ENCODE measurements at regions not wholly inside any gene's neighbourhood (a gene's known extent, or its start where the extent isn't known, plus 50 kb on each side); places are given as distances from the start of the nearest gene placed in this dataset.

- no peak for TF ChIP-seq CTCF (IDR thresholded peaks at IDR 0.05; ENCODE audit: insufficient read depth, low read depth, low read length, missing control alignments)
- no peak for DNase-seq (ENCODE audit: low read depth)
- no peak overlapping the region for H3K4me3 ChIP-seq (ENCODE audit: low read depth, low read length)
These were observed 309.8 kb upstream of the NCAM1 start for GRCh38 chr11:112651386-112651785.

GRCh38 chr11:112652786-112653390 lies 308.3 kb upstream of the NCAM1 start:
- TF ChIP-seq CTCF (IDR thresholded peaks at IDR 0.05; ENCODE audit: insufficient read depth, low read depth, low read length, missing control alignments): no peak
- DNase-seq (ENCODE audit: low read depth): no peak

GRCh38 chr11:112655371-112655770 lies 305.8 kb upstream of the NCAM1 start:
- no peak for TF ChIP-seq CTCF (IDR thresholded peaks at IDR 0.05; ENCODE audit: insufficient read depth, low read depth, low read length, missing control alignments)
- DNase-seq (ENCODE audit: low read depth): no peak
- H3K4me3 ChIP-seq (ENCODE audit: low read depth, low read length): no peak overlapping the region

More at GRCh38 chr11:112652786-112653390, 308.3 kb upstream of the NCAM1 start:
- no peak overlapping the region for H3K4me3 ChIP-seq (ENCODE audit: low read depth, low read length)

DNA sequence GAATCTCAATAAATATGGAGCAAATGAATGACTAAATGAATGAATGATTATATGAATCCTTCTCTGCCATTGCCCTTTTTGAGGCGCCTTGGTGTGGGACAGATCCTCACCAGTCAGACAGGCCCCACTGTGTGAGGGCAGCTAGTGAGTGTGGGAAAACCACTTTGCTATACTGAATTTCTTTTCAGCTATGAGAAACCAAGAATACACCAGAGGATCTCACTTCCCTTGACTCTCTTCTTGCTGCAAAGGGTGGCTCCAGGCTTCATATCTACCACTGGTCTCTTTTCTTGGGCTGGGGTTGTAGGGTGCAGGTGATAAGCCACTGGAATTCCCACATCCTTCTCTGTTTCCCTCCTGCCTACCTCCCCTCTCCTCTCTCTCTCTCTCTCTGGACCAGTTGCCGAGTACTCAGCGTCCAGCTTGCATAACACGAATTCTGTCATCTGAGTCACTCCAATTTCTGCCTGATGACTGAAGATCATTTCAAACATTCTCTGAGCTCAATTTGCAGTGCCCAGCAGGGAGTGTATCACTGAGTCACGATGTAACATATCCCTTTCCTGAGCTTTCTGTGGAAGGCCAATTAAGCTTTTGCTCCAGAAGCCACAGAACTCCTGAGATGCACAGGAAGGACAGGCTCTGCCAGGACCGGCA lies 304.3 kb upstream of the NCAM1 start:
- TF ChIP-seq CTCF (IDR thresholded peaks at IDR 0.05; ENCODE audit: insufficient read depth, low read depth, low read length, missing control alignments): no peak
- DNase-seq (ENCODE audit: low read depth): peak; percentile 42
- H3K4me3 ChIP-seq (ENCODE audit: low read depth, low read length): no peak overlapping the region

GRCh38 chr11:112658431-112658878 lies 302.8 kb upstream of the NCAM1 start:
- DNase-seq (ENCODE audit: low read depth): peak; percentile 26
- TF ChIP-seq CTCF (IDR thresholded peaks at IDR 0.05; ENCODE audit: insufficient read depth, low read depth, low read length, missing control alignments): no peak
- no peak overlapping the region for H3K4me3 ChIP-seq (ENCODE audit: low read depth, low read length)

GRCh38 chr11:112661146-112661545 lies 300.1 kb upstream of the NCAM1 start:
- DNase-seq (ENCODE audit: low read depth): no peak
- no peak overlapping the region for H3K4me3 ChIP-seq (ENCODE audit: low read depth, low read length)
- no peak for TF ChIP-seq CTCF (IDR thresholded peaks at IDR 0.05; ENCODE audit: insufficient read depth, low read depth, low read length, missing control alignments)
